Liver (tissue), 8 donors: ENCODE measurements at regions not wholly inside any gene's neighbourhood (a gene's known extent, or its start where the extent isn't known, plus 50 kb on each side); places are given as distances from the start of the nearest gene placed in this dataset.

Experiments
- DNase-seq: peaks from one replicate; pipeline ENCODE4 v3.0.0-alpha.2; 2017; ENCODE audit warnings: low spot score
- H3K27ac ChIP-seq, 2 donors: one replicate each; pipeline ENCODE4 v1.7.0; 2013; ENCODE audit warnings: inconsistent platforms in 2 of 2, low read length in 2 of 2, control low read depth in 1 of 2, low read depth in 1 of 2, mild to moderate bottlenecking in 1 of 2
- H3K27me3 ChIP-seq, 4 donors: one replicate each; pipeline versions ENCODE4 v1.6.1 to v1.7.0; 2013; ENCODE audit warnings: low read length in 3 of 4, inconsistent platforms in 1 of 4, mild to moderate bottlenecking in 1 of 4, moderate library complexity in 1 of 4; ENCODE audit not compliant: control insufficient read depth in 4 of 4, insufficient read depth in 4 of 4
- H3K36me3 ChIP-seq, 4 donors: one replicate each; pipeline versions ENCODE4 v1.6.1 to v1.7.0; 2013; ENCODE audit warnings: low read length in 3 of 4, mild to moderate bottlenecking in 3 of 4, low read depth in 1 of 4, moderate library complexity in 1 of 4; ENCODE audit not compliant: control insufficient read depth in 4 of 4, insufficient read depth in 3 of 4
- H3K4me1 ChIP-seq, 4 donors: one replicate each; pipeline versions ENCODE4 v1.6.1 to v1.7.0; 2013; ENCODE audit warnings: low read length in 3 of 4, mild to moderate bottlenecking in 3 of 4, moderate library complexity in 1 of 4; ENCODE audit not compliant: control insufficient read depth in 4 of 4, insufficient read depth in 4 of 4
- H3K4me3 ChIP-seq, 3 donors: one replicate each; pipeline versions ENCODE4 v1.6.1 to v1.7.0; 2013; ENCODE audit warnings: low read length in 3 of 3, control low read depth in 1 of 3, low read depth in 1 of 3, mild to moderate bottlenecking in 1 of 3
- H3K9ac ChIP-seq, 2 donors: one replicate each; pipeline ENCODE4 v1.7.0; 2013; ENCODE audit warnings: low read length in 2 of 2, mild to moderate bottlenecking in 2 of 2, moderate library complexity in 2 of 2, control low read depth in 1 of 2, low read depth in 1 of 2
- H3K9me3 ChIP-seq, 4 donors: one replicate each; pipeline versions ENCODE4 v1.6.1 to v1.7.0; 2013; ENCODE audit warnings: low read length in 3 of 4; ENCODE audit not compliant: control insufficient read depth in 4 of 4
- ATF3 ChIP-seq: IDR thresholded peaks from 2 replicates; pipeline ENCODE4 v1.6.1; 2016; ENCODE audit warnings: antibody characterized with exemption
- CTCF ChIP-seq: fragments of 150-350 bp; IDR thresholded peaks from 2 replicates; pipeline ENCODE4 v1.5.1; 2017; ENCODE audit warnings: improper control_type of control experiment, low read depth, low read length; ENCODE audit not compliant: missing input control
- EGR1 ChIP-seq, 2 donors: IDR thresholded peaks; 2 replicates each; pipeline ENCODE4 v1.6.1; 2016 to 2018; ENCODE audit warnings: antibody characterized with exemption in 2 of 2, low read depth in 2 of 2
- HNF4A ChIP-seq, 2 donors: conservative IDR thresholded peaks; 2 replicates each; pipeline ENCODE4 v1.6.1; 2016; ENCODE audit warnings: antibody characterized with exemption in 2 of 2, mild to moderate bottlenecking in 2 of 2
- HNF4G ChIP-seq: IDR thresholded peaks from 2 replicates; pipeline ENCODE4 v1.6.1; 2016; ENCODE audit warnings: antibody characterized with exemption
- JUND ChIP-seq, 2 donors: IDR thresholded peaks; 2 replicates each; pipeline ENCODE4 v1.6.1; 2016; ENCODE audit warnings: antibody characterized with exemption in 2 of 2
- MAX ChIP-seq: IDR thresholded peaks from 2 replicates; pipeline ENCODE4 v1.6.1; 2016; ENCODE audit warnings: antibody characterized with exemption
- NR2F2 ChIP-seq: IDR thresholded peaks from 2 replicates; pipeline ENCODE4 v1.6.1; 2016; ENCODE audit warnings: antibody characterized with exemption
- REST ChIP-seq: IDR thresholded peaks from 2 replicates; pipeline ENCODE4 v1.6.1; 2016; ENCODE audit warnings: antibody characterized with exemption, mild to moderate bottlenecking
- SP1 ChIP-seq: IDR thresholded peaks from 2 replicates; pipeline ENCODE4 v1.6.1; 2018; ENCODE audit warnings: antibody characterized with exemption, mild to moderate bottlenecking
- ZBTB33 ChIP-seq: IDR thresholded peaks from 2 replicates; pipeline ENCODE4 v1.6.1; 2016; ENCODE audit warnings: antibody characterized with exemption
- WGBS: extraction: QIAGEN DNeasy Blood & Tissue Kit; methylation state at CpG from one replicate; pipeline ENCODE4 v1.1.7; 2013; 5-methylcytosine and 5-hydroxymethylcytosine counted together
- donor health status: healthy.
- donor health status: healthy.
- donor health status: healthy.
- donor health status: healthy.
- donor health status: healthy.

- TF ChIP-seq NR2F2 (no peak), SP1 (no peak), MAX (no peak), CTCF (no peak), ZBTB33 (no peak), HNF4G (no peak), EGR1 (IDR thresholded peaks at IDR 0.05; ENCODE audit: low read depth in 2 of 2) (no peak), ATF3 (no peak), JUND (IDR thresholded peaks at IDR 0.05) (no peak)
- Histone ChIP-seq H3K27me3 (no peaks in the 10 kb centered on the region), H3K9me3 (no peaks in the 10 kb centered on the region), H3K4me1 (peaks cover 0 to 8% (median 2%) of the 10 kb centered on the region in 4 donors), H3K27ac (peak overlapping the region in 1 of 2 donors; percentile 2), H3K4me3 (no peak overlapping the region), H3K9ac (no peak overlapping the region), H3K36me3 (no peaks in the 10 kb centered on the region)
- 68% methylated on average over 8 of the region's 8 CpGs for WGBS
- no peak for DNase-seq
These were observed 133.5 kb downstream of the MTPAP start for GRCh38 chr10:30215623-30216022.

- Histone ChIP-seq H3K4me1 (peaks cover 0 to 3% (median 1%) of the 10 kb centered on the region in 4 donors), H3K36me3 (no peaks in the 10 kb centered on the region), H3K9ac (no peak overlapping the region), H3K27ac (peak overlapping the region in 1 of 2 donors; percentile 2), H3K4me3 (no peak overlapping the region), H3K27me3 (no peaks in the 10 kb centered on the region), H3K9me3 (no peaks in the 10 kb centered on the region)
- no peak for TF ChIP-seq HNF4A (conservative IDR thresholded peaks at IDR 0.05)
- no peak for TF ChIP-seq REST
- DNase-seq: no peak
- WGBS: 83% methylated on average over 2 of the region's 2 CpGs
These were observed 133.9 kb downstream of the MTPAP start for GRCh38 chr10:30215141-30215540.
